Stimulated activated naive B cell treated with anti-CD40 and anti-IgM and Interleukin-4, amounts not matched to agents 10 μg/mL and 1 μg/mL and 100 μg/mL, for 72 hours (primary cell): ENCODE measurements at regions not wholly inside any gene's neighbourhood (a gene's known extent, or its start where the extent isn't known, plus 50 kb on each side); places are given as distances from the start of the nearest gene placed in this dataset.
"Not testable (repeated sequence)": the region's sequence is repeated elsewhere in the genome, so short reads cannot be mapped to it uniquely, and the experiment has no call there.

Experiments
- ATAC-seq, 2 donors: fragments of 150-1000 bp; cut with Tn5 transposase; replicated peaks; 2 replicates each; pipeline ENCODE4 v1.10.0; 2021; ENCODE audit warnings: moderate library complexity in 1 of 2
- DNase-seq: peaks from one replicate; pipeline ENCODE4 v3.0.0; 2021
- H3K27ac Mint-ChIP-seq: one replicate; pipeline ENCODE4 v1.8.0; 2022; ENCODE audit warnings: mild to moderate bottlenecking, mixed read lengths
- H3K27me3 Mint-ChIP-seq, 2 donors: one replicate each; pipeline ENCODE4 v1.8.0; 2022; ENCODE audit warnings: mixed read lengths in 2 of 2
- H3K36me3 Mint-ChIP-seq, 2 donors: one replicate each; pipeline ENCODE4 v1.8.0; 2022; ENCODE audit warnings: mixed read lengths in 2 of 2, mild to moderate bottlenecking in 1 of 2
- H3K4me1 Mint-ChIP-seq, 2 donors: one replicate each; pipeline ENCODE4 v1.8.0; 2022; ENCODE audit warnings: mixed read lengths in 2 of 2, mild to moderate bottlenecking in 1 of 2
- H3K4me3 Mint-ChIP-seq, 2 donors: one replicate each; pipeline ENCODE4 v1.8.0; 2022; ENCODE audit warnings: mild to moderate bottlenecking in 2 of 2, mixed read lengths in 2 of 2, moderate library complexity in 1 of 2
- H3K9me3 Mint-ChIP-seq, 2 donors: one replicate each; pipeline ENCODE4 v1.8.0; 2022; ENCODE audit warnings: mixed read lengths in 2 of 2, mild to moderate bottlenecking in 1 of 2

- no peaks in the 10 kb centered on the region for H3K9me3 Mint-ChIP-seq
- H3K4me3 Mint-ChIP-seq: no peak overlapping the region
- H3K27me3 Mint-ChIP-seq: no peaks in the 10 kb centered on the region
- peak overlapping the region; percentile 42 for H3K27ac Mint-ChIP-seq
- DNase-seq (peak; percentile 5), ATAC-seq (peak; percentile 45 to 51)
- H3K4me1 Mint-ChIP-seq: peaks cover 25 to 38% of the 10 kb centered on the region in 2 donors
- H3K36me3 Mint-ChIP-seq: no peaks in the 10 kb centered on the region
Measured at GRCh38 chr17:27944546-27945332, 51.6 kb upstream of the LYRM9 start.

GRCh38 chr17:27945333-27945616 is 52.1 kb upstream of the LYRM9 start:
- H3K4me3 Mint-ChIP-seq: no peak overlapping the region
- ATAC-seq: no peak
- H3K4me1 Mint-ChIP-seq: peaks cover 24 to 33% of the 10 kb centered on the region in 2 donors
- no peaks in the 10 kb centered on the region for H3K27me3 Mint-ChIP-seq
- no peak overlapping the region for H3K27ac Mint-ChIP-seq
- H3K36me3 Mint-ChIP-seq: no peaks in the 10 kb centered on the region
- no peaks in the 10 kb centered on the region for H3K9me3 Mint-ChIP-seq
- DNase-seq: no peak

GRCh38 chr17:27945953-27946352 is 52.8 kb upstream of the LYRM9 start:
- Mint-ChIP-seq H3K27ac (no peak overlapping the region), H3K4me3 (no peak overlapping the region)
- no peak for ATAC-seq

GRCh38 chr17:27946513-27946912 is 53.3 kb upstream of the LYRM9 start:
- no peak overlapping the region for H3K27ac Mint-ChIP-seq
- no peak overlapping the region for H3K4me3 Mint-ChIP-seq
- peaks cover 24 to 31% of the 10 kb centered on the region in 2 donors for H3K4me1 Mint-ChIP-seq
- peaks cover 4 to 10% of the 10 kb centered on the region in 2 donors for H3K27me3 Mint-ChIP-seq
- no peaks in the 10 kb centered on the region for H3K9me3 Mint-ChIP-seq
- ATAC-seq: peak; percentile 99
- peak; percentile 50 for DNase-seq
- H3K36me3 Mint-ChIP-seq: no peaks in the 10 kb centered on the region

More at GRCh38 chr17:27945953-27946352, 52.8 kb upstream of the LYRM9 start:
- DNase-seq: no peak
- H3K9me3 Mint-ChIP-seq: no peaks in the 10 kb centered on the region
- H3K27me3 Mint-ChIP-seq: peaks cover 4 to 5% of the 10 kb centered on the region in 2 donors
- peaks cover 24 to 31% of the 10 kb centered on the region in 2 donors for H3K4me1 Mint-ChIP-seq
- H3K36me3 Mint-ChIP-seq: no peaks in the 10 kb centered on the region

- DNase-seq (no peak), ATAC-seq (no peak)
- H3K4me1 Mint-ChIP-seq: peaks cover 24 to 31% of the 10 kb centered on the region in 2 donors
- no peak overlapping the region for H3K4me3 Mint-ChIP-seq
- H3K9me3 Mint-ChIP-seq: no peaks in the 10 kb centered on the region
- H3K36me3 Mint-ChIP-seq: no peaks in the 10 kb centered on the region
- no peak overlapping the region for H3K27ac Mint-ChIP-seq
- H3K27me3 Mint-ChIP-seq: peaks cover 7 to 15% of the 10 kb centered on the region in 2 donors
Measured at GRCh38 chr17:27947005-27947406, 53.8 kb upstream of the LYRM9 start.

GRCh38 chr17:27949304-27949703 is 56.1 kb upstream of the LYRM9 start:
- no peak for ATAC-seq
- H3K4me1 Mint-ChIP-seq: peaks cover 23 to 30% of the 10 kb centered on the region in 2 donors
- H3K27ac Mint-ChIP-seq: no peak overlapping the region
- DNase-seq: no peak
- peaks cover 21 to 33% of the 10 kb centered on the region in 2 donors for H3K27me3 Mint-ChIP-seq
- no peak overlapping the region for H3K4me3 Mint-ChIP-seq
- H3K9me3 Mint-ChIP-seq: no peaks in the 10 kb centered on the region
- no peaks in the 10 kb centered on the region for H3K36me3 Mint-ChIP-seq

GRCh38 chr17:27950225-27950624 is 57.1 kb upstream of the LYRM9 start:
- Mint-ChIP-seq H3K27me3 (peaks cover 21 to 37% of the 10 kb centered on the region in 2 donors), H3K4me1 (peaks cover 17 to 21% of the 10 kb centered on the region in 2 donors)
- DNase-seq, H3K9me3 Mint-ChIP-seq, H3K36me3 Mint-ChIP-seq, H3K27ac Mint-ChIP-seq, H3K4me3 Mint-ChIP-seq, ATAC-seq: not testable (repeated sequence)

GRCh38 chr17:27950995-27951394 is 57.8 kb upstream of the LYRM9 start:
- no peak for DNase-seq
- ATAC-seq: no peak
- H3K4me1 Mint-ChIP-seq: peaks cover 10 to 13% of the 10 kb centered on the region in 2 donors
- no peak overlapping the region for H3K4me3 Mint-ChIP-seq
- no peaks in the 10 kb centered on the region for H3K9me3 Mint-ChIP-seq
- H3K27me3 Mint-ChIP-seq: peaks cover 21 to 39% of the 10 kb centered on the region in 2 donors
- H3K36me3 Mint-ChIP-seq: no peaks in the 10 kb centered on the region
- peak overlapping the region; percentile 26 for H3K27ac Mint-ChIP-seq

- Mint-ChIP-seq H3K36me3 (no peaks in the 10 kb centered on the region), H3K27ac (no peak overlapping the region), H3K4me1 (peaks cover 3 to 5% of the 10 kb centered on the region in 2 donors), H3K4me3 (no peak overlapping the region), H3K9me3 (no peaks in the 10 kb centered on the region), H3K27me3 (peaks cover 21 to 39% of the 10 kb centered on the region in 2 donors)
- ATAC-seq (peak in 1 of 2 donors; percentile 25), DNase-seq (no peak)
Measured at GRCh38 chr17:27951872-27952271, 58.7 kb upstream of the LYRM9 start.

GRCh38 chr17:27952366-27952765 is 59.2 kb upstream of the LYRM9 start:
- ATAC-seq (peak in 1 of 2 donors; percentile 4), DNase-seq (no peak)
- H3K9me3 Mint-ChIP-seq: no peaks in the 10 kb centered on the region
- no peak overlapping the region for H3K4me3 Mint-ChIP-seq
- no peak overlapping the region for H3K27ac Mint-ChIP-seq
- no peaks in the 10 kb centered on the region for H3K36me3 Mint-ChIP-seq
- H3K4me1 Mint-ChIP-seq: no peaks in the 10 kb centered on the region
- H3K27me3 Mint-ChIP-seq: peaks cover 21 to 39% of the 10 kb centered on the region in 2 donors

GRCh38 chr17:27954548-27955495 is 61.7 kb upstream of the LYRM9 start:
- DNase-seq: no peak
- Mint-ChIP-seq H3K9me3 (no peaks in the 10 kb centered on the region), H3K4me3 (no peak overlapping the region), H3K27me3 (peaks cover 21 to 39% of the 10 kb centered on the region in 2 donors), H3K36me3 (no peaks in the 10 kb centered on the region), H3K27ac (no peak overlapping the region), H3K4me1 (no peaks in the 10 kb centered on the region)
- no peak for ATAC-seq

- H3K4me3 Mint-ChIP-seq: no peak overlapping the region
- H3K27me3 Mint-ChIP-seq: peaks cover 15 to 26% of the 10 kb centered on the region in 2 donors
- no peak overlapping the region for H3K27ac Mint-ChIP-seq
- no peaks in the 10 kb centered on the region for H3K9me3 Mint-ChIP-seq
- DNase-seq (no peak), ATAC-seq (no peak)
- no peaks in the 10 kb centered on the region for H3K4me1 Mint-ChIP-seq
- H3K36me3 Mint-ChIP-seq: no peaks in the 10 kb centered on the region
Measured at GRCh38 chr17:27956601-27957445, 63.7 kb upstream of the LYRM9 start.

GRCh38 chr17:27957446-27957793 is 64.3 kb upstream of the LYRM9 start:
- not testable (repeated sequence) for H3K27ac Mint-ChIP-seq, H3K4me3 Mint-ChIP-seq

More at GRCh38 chr17:27957446-27957793, 64.3 kb upstream of the LYRM9 start:
- not testable (repeated sequence) for H3K9me3 Mint-ChIP-seq, H3K4me1 Mint-ChIP-seq, ATAC-seq, DNase-seq, H3K36me3 Mint-ChIP-seq
- H3K27me3 Mint-ChIP-seq: peaks cover 16 to 21% of the 10 kb centered on the region in 2 donors
